ENCODE measurements at regions not wholly inside any gene's neighbourhood (a gene's known extent, or its start where the extent isn't known, plus 50 kb on each side); places are given as distances from the start of the nearest gene placed in this dataset.
A peak's percentile ranks its signal among the peaks of the same experiment; 100 is the strongest.

GRCh38 chr6:80638213-80639055 lies 532.0 kb downstream of the BCKDHB start:
- Histone ChIP-seq H3K4me1 (ENCODE audit: low read depth, poor library complexity, severe bottlenecking) (peaks cover 59% of the 10 kb centered on the region), H3K4me3 (IDR thresholded peaks at IDR 0.05; ENCODE audit: insufficient read depth, low read depth, low read length) (no peak overlapping the region), H4K20me1 (ENCODE audit: insufficient read depth) (no peaks in the 10 kb centered on the region), H3K79me2 (ENCODE audit: insufficient read depth, low read depth) (no peaks in the 10 kb centered on the region), H2AFZ (ENCODE audit: low read depth) (peak overlapping the region; percentile 50), H3K4me2 (peak overlapping the region; percentile 80), H3K27me3 (ENCODE audit: insufficient read depth, low read depth) (no peaks in the 10 kb centered on the region), H3K9ac (peak overlapping the region; percentile 53), H3K36me3 (ENCODE audit: insufficient read depth) (no peaks in the 10 kb centered on the region), H3K27ac (peak overlapping the region; percentile 93)
- TF ChIP-seq CTCF (conservative IDR thresholded peaks at IDR 0.05; ENCODE audit: low read depth, low read length), result no peak

- no peak for TF ChIP-seq CTCF (conservative IDR thresholded peaks at IDR 0.05; ENCODE audit: low read depth, low read length)
- H4K20me1 ChIP-seq (ENCODE audit: insufficient read depth), result no peaks in the 10 kb centered on the region
- H3K79me2 ChIP-seq (ENCODE audit: insufficient read depth, low read depth), result no peaks in the 10 kb centered on the region
- peak overlapping the region; percentile 80 for H3K4me2 ChIP-seq
- H3K27ac ChIP-seq, result peak overlapping the region; percentile 93
- no peak overlapping the region for H3K9ac ChIP-seq
- no peaks in the 10 kb centered on the region for H3K27me3 ChIP-seq (ENCODE audit: insufficient read depth, low read depth)
- H3K4me1 ChIP-seq (ENCODE audit: low read depth, poor library complexity, severe bottlenecking), result peaks cover 56% of the 10 kb centered on the region
- peak overlapping the region; percentile 41; the same call in 1 of the 2 replicates for H2AFZ ChIP-seq (ENCODE audit: low read depth)
- H3K4me3 ChIP-seq (IDR thresholded peaks at IDR 0.05; ENCODE audit: insufficient read depth, low read depth, low read length), result no peak overlapping the region
- H3K36me3 ChIP-seq (ENCODE audit: insufficient read depth), result no peaks in the 10 kb centered on the region
Observed at GRCh38 chr6:80637312-80637711, 530.8 kb downstream of the BCKDHB start.

GRCh38 chr6:80636689-80637088 lies 530.2 kb downstream of the BCKDHB start:
- no peaks in the 10 kb centered on the region for H3K27me3 ChIP-seq (ENCODE audit: insufficient read depth, low read depth)
- no peaks in the 10 kb centered on the region for H3K79me2 ChIP-seq (ENCODE audit: insufficient read depth, low read depth)
- H3K4me3 ChIP-seq (IDR thresholded peaks at IDR 0.05; ENCODE audit: insufficient read depth, low read depth, low read length), result no peak overlapping the region
- H2AFZ ChIP-seq (ENCODE audit: low read depth), result no peak overlapping the region
- no peak overlapping the region for H3K27ac ChIP-seq
- no peak overlapping the region for H3K9ac ChIP-seq
- H3K4me2 ChIP-seq, result no peak overlapping the region
- no peak for TF ChIP-seq CTCF (conservative IDR thresholded peaks at IDR 0.05; ENCODE audit: low read depth, low read length)
- no peaks in the 10 kb centered on the region for H3K36me3 ChIP-seq (ENCODE audit: insufficient read depth)
- H4K20me1 ChIP-seq (ENCODE audit: insufficient read depth), result no peaks in the 10 kb centered on the region
- peaks cover 50% of the 10 kb centered on the region for H3K4me1 ChIP-seq (ENCODE audit: low read depth, poor library complexity, severe bottlenecking)

DNA sequence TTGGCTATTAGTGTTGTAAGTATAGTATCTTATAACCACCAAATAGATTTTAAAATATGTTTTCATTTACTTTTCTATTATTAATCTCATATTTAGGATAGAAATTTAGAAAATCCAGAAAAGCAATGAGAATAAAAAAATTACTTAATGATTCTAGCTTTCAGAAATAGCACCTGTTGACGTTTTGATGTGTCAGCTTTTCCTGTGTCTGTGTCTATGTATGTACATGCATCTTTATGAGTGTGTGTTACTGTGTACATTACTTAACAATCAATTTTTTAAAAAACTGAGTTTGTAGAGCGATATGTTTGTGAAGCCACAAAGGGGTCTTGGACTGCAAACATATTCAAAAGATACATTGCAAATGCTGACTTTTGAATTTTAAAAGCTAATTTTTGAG lies 526.9 kb downstream of the BCKDHB start:
- Histone ChIP-seq H3K4me2 (no peak overlapping the region), H4K20me1 (ENCODE audit: insufficient read depth) (no peaks in the 10 kb centered on the region), H3K27ac (no peak overlapping the region), H3K4me1 (ENCODE audit: low read depth, poor library complexity, severe bottlenecking) (peaks cover 22% of the 10 kb centered on the region), H3K4me3 (IDR thresholded peaks at IDR 0.05; ENCODE audit: insufficient read depth, low read depth, low read length) (no peak overlapping the region), H2AFZ (ENCODE audit: low read depth) (no peak overlapping the region), H3K36me3 (ENCODE audit: insufficient read depth) (no peaks in the 10 kb centered on the region), H3K79me2 (ENCODE audit: insufficient read depth, low read depth) (no peaks in the 10 kb centered on the region), H3K27me3 (ENCODE audit: insufficient read depth, low read depth) (no peaks in the 10 kb centered on the region), H3K9ac (no peak overlapping the region)
- TF ChIP-seq CTCF (conservative IDR thresholded peaks at IDR 0.05; ENCODE audit: low read depth, low read length), result no peak
